IMR-90 (cell line): ENCODE measurements at regions not wholly inside any gene's neighbourhood (a gene's known extent, or its start where the extent isn't known, plus 50 kb on each side); places are given as distances from the start of the nearest gene placed in this dataset.

Experiments used
- CEBPB ChIP-seq: IDR thresholded peaks from 2 replicates; pipeline ENCODE4 v1.6.1; 2012; ENCODE audit warnings: low read depth, low read length, improper control_type of control experiment
- ELK1 ChIP-seq: fragments of 150-350 bp; IDR thresholded peaks from 2 replicates; pipeline ENCODE4 v1.6.1; 2016; ENCODE audit warnings: low read depth, mild to moderate bottlenecking, low read length, moderate library complexity, borderline replicate concordance
- MAZ ChIP-seq: IDR thresholded peaks from 2 replicates; pipeline ENCODE4 v1.6.1; 2012; ENCODE audit warnings: low read depth, mild to moderate bottlenecking, low read length, improper control_type of control experiment, moderate library complexity, borderline replicate concordance
- MXI1 ChIP-seq: IDR thresholded peaks from 2 replicates; pipeline ENCODE4 v1.6.1; 2012; ENCODE audit warnings: low read depth, mild to moderate bottlenecking, low read length, moderate library complexity, borderline replicate concordance
- POLR2A ChIP-seq: IDR thresholded peaks from 2 replicates; pipeline ENCODE4 v1.6.1; 2012; ENCODE audit warnings: mild to moderate bottlenecking, low read depth, low read length
- RAD21 ChIP-seq: IDR thresholded peaks from 2 replicates; pipeline ENCODE4 v1.6.1; 2012; ENCODE audit warnings: low read length, improper control_type of control experiment
- TF ChIP-seq, protein P1 (sequence below): conservative IDR thresholded peaks from 2 replicates; pipeline ENCODE4 v1.5.1; 2012; ENCODE audit warnings: mild to moderate bottlenecking, low read depth, low read length, improper control_type of control experiment
- TF ChIP-seq, protein P2 (sequence below): fragments of 150-350 bp; IDR thresholded peaks from 2 replicates; pipeline ENCODE4 v1.6.1; 2017; ENCODE audit warnings: mild to moderate bottlenecking, antibody characterized with exemption, low read length, low read depth

GRCh38 chr12:28905220-28905955 is 243.7 kb upstream of the FAR2 start:
- TF ChIP-seq, protein P1, sequence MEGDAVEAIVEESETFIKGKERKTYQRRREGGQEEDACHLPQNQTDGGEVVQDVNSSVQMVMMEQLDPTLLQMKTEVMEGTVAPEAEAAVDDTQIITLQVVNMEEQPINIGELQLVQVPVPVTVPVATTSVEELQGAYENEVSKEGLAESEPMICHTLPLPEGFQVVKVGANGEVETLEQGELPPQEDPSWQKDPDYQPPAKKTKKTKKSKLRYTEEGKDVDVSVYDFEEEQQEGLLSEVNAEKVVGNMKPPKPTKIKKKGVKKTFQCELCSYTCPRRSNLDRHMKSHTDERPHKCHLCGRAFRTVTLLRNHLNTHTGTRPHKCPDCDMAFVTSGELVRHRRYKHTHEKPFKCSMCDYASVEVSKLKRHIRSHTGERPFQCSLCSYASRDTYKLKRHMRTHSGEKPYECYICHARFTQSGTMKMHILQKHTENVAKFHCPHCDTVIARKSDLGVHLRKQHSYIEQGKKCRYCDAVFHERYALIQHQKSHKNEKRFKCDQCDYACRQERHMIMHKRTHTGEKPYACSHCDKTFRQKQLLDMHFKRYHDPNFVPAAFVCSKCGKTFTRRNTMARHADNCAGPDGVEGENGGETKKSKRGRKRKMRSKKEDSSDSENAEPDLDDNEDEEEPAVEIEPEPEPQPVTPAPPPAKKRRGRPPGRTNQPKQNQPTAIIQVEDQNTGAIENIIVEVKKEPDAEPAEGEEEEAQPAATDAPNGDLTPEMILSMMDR: no peak
- no peak for TF ChIP-seq CEBPB
- no peak for TF ChIP-seq POLR2A
- no peak for TF ChIP-seq MXI1
- no peak for TF ChIP-seq MAZ
- TF ChIP-seq RAD21: no peak
- TF ChIP-seq, protein P2, sequence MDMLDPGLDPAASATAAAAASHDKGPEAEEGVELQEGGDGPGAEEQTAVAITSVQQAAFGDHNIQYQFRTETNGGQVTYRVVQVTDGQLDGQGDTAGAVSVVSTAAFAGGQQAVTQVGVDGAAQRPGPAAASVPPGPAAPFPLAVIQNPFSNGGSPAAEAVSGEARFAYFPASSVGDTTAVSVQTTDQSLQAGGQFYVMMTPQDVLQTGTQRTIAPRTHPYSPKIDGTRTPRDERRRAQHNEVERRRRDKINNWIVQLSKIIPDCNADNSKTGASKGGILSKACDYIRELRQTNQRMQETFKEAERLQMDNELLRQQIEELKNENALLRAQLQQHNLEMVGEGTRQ: no peak
- TF ChIP-seq ELK1: no peak
